AG20443 (cell line): ENCODE measurements at regions not wholly inside any gene's neighbourhood (a gene's known extent, or its start where the extent isn't known, plus 50 kb on each side); places are given as distances from the start of the nearest gene placed in this dataset.

Experiments
- DNase-seq: peaks from one replicate; pipeline ENCODE4 v3.0.0; 2012; ENCODE audit warnings: low spot score, mixed read lengths

DNA sequence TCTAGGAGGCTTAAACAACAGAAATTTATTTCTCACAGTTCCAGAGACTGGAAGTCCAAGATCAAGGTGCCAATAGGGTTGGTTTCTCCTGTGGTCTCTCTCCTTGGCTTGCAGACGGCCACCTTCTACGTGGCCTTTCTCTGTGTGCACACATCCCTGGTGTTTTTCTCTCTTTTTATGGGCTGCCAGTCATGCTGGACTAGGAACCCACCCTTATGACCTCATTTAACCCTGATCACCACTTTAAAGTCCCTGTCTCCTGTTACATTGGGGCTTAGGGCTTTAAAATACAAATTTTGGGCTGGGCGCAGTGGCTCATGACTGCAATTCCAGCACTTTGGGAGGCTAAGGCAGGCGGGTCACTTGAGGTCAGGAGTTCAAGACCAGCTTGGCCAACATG is 157.1 kb downstream of the TLE1 start:
- no peak for DNase-seq

- no peak for DNase-seq
Measured at GRCh38 chr9:81531511-81531910, 157.8 kb downstream of the TLE1 start.

DNA sequence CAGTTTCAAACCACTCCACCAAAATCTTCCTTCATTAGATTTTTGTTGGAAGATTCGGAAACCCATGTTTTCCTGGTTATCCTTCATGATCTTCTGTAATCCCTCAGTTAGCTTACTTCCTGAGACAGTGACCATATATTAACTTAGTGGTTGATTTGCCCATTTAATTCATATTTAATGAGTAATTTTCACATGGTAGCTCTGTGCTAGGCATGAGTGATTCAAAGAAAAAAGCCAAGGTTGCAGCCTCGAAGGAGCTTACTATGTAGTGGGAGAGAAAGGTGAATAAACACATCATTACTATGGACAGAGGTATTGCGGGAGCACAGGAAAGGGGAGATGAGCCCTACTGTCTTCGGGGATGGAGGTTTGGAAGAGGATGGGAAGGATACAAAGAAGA is 158.5 kb downstream of the TLE1 start:
- no peak for DNase-seq

- no peak for DNase-seq
Measured at GRCh38 chr9:81530310-81530810, 159.0 kb downstream of the TLE1 start.

GRCh38 chr9:81529556-81530193 is 159.7 kb downstream of the TLE1 start:
- DNase-seq = peak; percentile 59

- DNase-seq = peak; percentile 60
Measured at GRCh38 chr9:81526587-81526986, 162.8 kb downstream of the TLE1 start.

DNA sequence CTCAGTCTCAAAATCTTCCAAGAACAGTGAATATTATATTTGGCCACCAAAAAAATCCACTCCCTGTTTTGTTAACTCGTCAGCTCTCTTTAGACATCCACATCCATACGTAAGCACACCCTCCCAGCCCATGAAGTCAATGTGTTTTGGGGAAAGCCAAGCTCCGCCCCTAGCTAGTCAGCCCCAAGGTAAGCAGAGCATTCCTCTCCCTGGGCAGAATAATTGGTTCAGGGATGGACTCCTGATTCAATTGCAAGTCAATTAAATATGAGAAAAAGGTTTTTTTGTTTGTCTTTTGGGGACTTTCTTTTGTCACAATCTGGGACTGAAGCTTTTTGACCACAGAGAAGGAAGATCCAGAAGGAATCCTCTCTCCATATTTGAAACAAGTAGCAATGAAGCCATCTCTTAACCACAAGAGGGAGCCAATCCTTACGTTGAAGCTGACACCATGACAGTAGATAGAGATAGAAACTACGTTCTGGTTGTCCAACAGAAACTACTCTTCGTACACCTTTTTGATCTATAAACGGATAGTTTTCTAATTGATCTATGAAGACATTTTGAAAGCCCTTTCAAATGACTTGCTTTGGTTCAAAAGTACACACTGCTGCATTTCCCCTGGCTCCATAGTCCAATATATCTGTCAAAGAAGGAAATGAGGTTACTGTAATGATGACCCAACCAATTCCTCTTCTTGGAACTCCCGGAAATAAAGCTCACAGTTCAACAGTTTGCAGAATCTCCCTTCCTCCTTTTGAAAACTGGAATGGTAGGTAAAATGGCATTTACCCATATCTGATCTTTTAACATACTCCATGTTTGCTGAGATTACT is 166.4 kb downstream of the TLE1 start:
- DNase-seq = peak; percentile 64

DNA sequence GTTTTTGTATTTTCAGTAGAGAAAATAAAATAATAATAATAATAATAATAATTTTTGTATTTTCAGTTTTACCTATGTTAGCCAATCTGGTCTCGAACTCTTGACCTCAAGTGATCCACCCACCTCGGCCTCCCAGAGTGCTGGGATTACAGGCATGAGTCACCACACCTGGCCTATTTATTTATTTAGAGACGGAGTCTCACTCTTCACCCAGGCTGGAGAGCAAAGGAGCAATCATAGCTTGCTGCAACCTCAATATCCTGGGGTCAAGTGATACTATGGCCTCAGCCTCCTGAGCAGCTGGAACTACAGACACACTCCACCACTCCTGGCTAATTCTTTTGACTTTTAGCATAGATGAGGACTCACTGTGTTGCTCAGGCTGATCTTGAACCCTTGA is 167.5 kb downstream of the TLE1 start:
- no peak for DNase-seq

DNA sequence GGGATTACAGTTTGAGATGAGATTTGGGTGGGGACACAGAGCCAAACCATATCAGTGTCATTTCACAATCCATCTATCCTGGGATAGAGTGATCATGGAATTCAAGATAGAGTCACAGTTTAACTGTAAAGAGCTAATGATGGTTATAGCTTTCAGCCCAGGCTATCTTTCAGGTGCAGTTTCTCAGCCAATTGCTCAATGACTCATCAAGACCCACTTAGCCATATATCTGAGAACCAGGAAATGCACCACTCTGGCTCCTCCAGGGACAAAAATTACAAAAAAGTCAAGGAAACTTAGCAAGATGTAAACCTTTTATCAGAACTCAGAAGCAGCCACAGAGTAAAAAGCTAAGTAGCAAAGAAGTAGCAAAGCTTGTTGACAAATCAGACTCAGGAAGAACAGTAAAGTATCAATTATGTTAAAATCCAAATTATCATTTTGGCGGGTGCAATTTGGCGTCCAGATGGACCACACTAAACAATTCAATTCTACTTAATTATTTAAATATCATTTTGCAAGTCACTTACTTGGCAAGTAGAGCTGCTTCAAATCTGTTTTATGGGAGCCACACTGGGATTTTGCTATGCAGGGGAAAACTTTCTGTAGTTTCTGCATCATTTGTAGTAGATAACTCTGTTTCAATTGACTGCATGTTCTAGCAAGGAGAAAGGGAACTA is 169.4 kb downstream of the TLE1 start:
- no peak for DNase-seq

- DNase-seq = no peak
Measured at GRCh38 chr9:81517954-81518353, 171.4 kb downstream of the TLE1 start.

DNA sequence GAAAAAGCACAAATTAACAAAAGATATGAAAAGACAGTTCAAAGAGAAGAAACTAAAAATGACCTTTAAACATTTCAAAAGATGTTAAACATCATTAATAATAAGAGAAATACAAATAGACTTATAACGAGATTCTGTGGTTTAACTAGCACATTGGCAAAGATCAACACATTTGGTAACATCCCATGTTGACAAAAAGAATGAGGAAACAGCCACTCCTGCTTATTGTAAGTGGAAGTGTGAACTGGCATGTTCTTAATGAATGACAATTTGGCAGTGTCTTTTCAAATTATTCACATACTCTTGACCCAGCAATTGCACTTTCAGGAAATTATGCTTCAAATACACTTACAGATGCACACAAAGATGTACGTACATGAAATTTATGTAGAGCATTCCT is 176.3 kb downstream of the TLE1 start:
- no peak for DNase-seq

GRCh38 chr9:81512641-81513040 is 176.7 kb downstream of the TLE1 start:
- DNase-seq = no peak

GRCh38 chr9:81508476-81508875 is 180.9 kb downstream of the TLE1 start:
- DNase-seq = no peak

DNA sequence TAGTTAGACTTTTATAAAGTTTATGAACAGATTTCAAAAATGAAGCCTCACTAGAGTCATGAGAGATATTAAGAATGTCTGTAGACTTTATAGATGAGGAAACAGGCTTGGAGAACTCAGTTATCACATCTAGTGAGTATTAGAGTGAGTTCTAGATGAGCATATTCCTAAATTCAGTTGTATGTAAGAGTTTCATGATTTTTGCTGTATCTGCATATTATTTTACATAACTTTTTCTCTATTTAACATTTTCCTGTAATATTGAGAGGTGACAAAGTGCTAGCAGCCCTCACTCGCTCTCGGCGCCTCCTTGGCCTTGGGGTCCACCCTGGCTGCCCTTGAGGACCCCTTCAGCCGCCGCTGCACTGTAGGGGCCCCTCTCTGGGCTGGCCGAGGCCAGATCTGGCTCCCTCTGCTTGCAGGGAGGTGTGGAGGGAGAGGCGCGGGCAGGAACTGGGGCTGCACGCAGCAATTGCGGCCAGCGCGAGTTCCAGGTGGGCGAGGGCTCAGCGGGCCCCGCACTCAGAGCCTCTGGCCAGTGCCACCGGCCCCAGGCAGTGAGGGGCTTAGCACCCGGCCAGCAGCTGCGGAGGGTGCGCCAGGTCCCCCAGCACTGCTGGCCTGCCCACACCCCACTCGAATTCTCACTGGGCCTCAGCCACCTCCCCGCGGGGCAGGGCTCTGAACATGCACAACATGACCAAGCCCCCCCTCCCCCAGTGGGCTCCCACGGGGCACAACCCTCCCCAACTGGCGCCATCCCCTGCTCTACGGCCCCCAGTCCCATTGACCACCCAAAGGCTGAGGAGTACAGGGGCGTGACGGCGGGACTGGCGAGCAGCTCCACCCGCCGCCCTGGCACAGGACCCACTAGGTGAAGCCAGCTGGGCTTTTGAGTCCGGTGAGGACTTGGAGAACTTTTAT is 182.1 kb downstream of the TLE1 start:
- DNase-seq = no peak

- no peak for DNase-seq
Measured at GRCh38 chr9:81499594-81499993, 189.8 kb downstream of the TLE1 start.

DNA sequence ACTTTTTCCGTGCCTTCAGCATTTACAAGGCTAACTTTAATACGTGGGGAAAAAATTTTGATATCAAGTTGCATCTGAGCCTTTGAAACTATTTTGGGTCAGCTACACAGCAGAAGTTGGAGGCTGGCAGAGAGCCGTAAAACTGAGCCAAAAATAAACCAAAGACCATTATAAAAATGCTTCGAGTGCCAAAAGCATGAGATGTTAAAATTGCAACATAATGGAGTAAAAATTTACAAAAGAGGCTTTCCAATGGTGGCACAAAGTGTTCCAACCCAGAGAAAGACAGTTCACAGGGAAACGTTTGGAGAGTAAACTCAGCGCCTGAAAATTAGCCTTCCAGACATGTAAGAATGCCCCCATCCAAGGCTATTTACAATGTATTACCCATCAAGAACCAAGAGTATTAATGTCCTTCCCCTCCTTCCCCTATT is 190.3 kb downstream of the TLE1 start:
- DNase-seq = peak; percentile 54

DNA sequence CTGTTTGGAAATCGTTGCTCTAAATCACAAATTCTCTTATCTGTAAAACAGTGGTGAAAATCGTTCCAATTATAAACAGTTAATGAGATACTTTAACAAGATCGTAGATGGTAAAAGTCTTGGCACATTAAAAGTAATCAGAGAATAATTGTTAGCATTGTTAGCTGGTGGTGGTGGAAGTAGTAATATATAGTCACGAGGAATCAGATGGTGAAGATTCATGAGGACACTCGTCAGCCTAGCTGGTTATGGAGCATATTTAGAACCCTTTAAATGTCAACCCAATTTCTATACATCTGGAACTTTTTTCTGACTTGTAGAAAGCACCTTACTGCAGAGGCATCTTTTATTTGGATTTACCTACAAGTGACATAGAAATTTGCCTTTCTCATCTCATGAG is 190.8 kb downstream of the TLE1 start:
- no peak for DNase-seq

DNA sequence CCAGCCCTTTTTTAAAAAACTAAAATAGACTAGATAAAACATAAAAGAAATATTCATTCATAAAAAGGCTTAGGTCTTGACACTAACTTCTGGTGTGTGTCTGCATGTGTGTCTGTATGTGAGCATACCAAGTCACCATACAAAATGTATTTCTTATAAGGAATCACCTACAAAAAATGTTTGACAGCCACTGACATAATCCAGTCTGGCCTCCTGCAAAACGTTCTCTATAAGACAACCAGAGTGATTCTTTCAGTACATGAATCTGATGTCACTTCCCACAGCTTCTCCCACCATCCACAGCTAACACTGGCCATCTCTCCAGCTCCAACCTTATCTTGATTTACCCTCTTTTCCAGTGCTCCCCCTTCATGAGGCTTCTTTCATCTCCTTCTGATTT is 192.3 kb downstream of the TLE1 start:
- no peak for DNase-seq

DNA sequence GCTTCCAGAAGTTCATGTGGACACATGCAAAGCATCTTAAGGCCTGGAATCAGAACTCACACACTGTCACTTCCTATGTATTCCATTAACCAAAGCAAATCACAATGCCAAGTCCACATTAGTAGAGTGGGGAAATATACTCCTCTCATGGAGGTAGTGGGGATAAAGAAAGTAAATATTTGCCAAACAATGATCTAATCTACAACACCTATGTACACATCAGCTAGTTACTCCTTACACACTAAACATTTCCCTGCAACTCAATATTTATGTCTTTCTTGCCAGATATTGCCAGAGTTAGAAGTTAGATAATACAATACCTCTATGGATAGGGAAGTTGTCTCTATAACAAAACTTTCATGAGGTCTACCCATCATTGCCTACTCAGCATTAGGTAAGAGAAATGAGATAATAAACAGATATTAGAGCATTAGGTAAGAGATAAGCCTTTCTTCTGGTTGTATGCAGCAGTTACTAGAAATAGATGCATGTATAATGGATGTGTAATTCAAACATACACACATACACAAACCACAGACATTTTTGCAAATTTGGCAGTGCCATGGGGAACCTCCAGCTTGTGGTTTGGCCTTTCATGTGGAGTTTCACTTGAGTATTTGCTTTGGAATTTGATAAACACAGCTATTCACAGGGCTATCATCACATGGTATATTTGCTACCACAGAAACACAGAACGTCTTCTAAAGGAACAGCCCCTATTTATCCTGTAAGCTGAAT is 196.5 kb downstream of the TLE1 start:
- DNase-seq = peak; percentile 74

- peak; percentile 30 for DNase-seq
Measured at GRCh38 chr9:81490605-81491331, 198.6 kb downstream of the TLE1 start.
